OCI-LY1 (cell line): ENCODE measurements at regions not wholly inside any gene's neighbourhood (a gene's known extent, or its start where the extent isn't known, plus 50 kb on each side); places are given as distances from the start of the nearest gene placed in this dataset.

Experiments
- CTCF ChIP-seq: fragments of 200-600 bp; sonication (generic), shearing (Covaris generic); IDR thresholded peaks from 2 replicates; pipeline ENCODE4 v1.5.1; 2017; ENCODE audit warnings: mild to moderate bottlenecking, antibody characterized with exemption, low read length, moderate library complexity, mixed read lengths
- EZH2 ChIP-seq: fragments of 200-600 bp; sonication (generic), shearing (Covaris generic); IDR thresholded peaks from 2 replicates; pipeline ENCODE4 v1.8.0; 2017; ENCODE audit warnings: borderline replicate concordance, mixed run types, mild to moderate bottlenecking, antibody characterized with exemption, low read length, moderate library complexity, mixed read lengths

DNA sequence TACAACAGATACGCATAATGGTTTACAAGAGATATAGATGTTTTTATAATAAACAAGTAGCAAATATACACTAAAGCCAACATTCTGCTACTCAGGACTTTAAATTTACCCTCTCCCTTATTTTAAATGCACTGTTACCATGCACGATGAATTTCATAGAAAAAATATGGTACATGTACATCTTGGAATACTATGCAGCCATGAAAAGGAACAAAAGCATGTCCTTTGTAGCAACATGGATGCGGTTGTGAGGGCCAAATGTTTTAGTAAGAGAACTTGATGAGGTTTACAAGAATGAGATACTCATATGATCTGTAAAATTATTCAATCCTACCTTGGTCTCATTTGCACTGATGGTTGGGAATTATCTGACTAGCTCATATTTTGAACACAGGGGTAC, 769.3 kb downstream of the VGLL3 start:
- TF ChIP-seq CTCF: no peak
- TF ChIP-seq EZH2: no peak
